NB4 (cell line): ENCODE measurements at regions not wholly inside any gene's neighbourhood (a gene's known extent, or its start where the extent isn't known, plus 50 kb on each side); places are given as distances from the start of the nearest gene placed in this dataset.

Experiments used
- DNase-seq: peaks from one replicate; pipeline ENCODE4 v3.0.0; 2010; ENCODE audit warnings: low read depth
- H3K4me3 ChIP-seq: one replicate; pipeline ENCODE4 v1.5.1; 2011; ENCODE audit warnings: mild to moderate bottlenecking, low read depth, low read length, moderate library complexity
- CTCF ChIP-seq: IDR thresholded peaks from one replicate; pipeline ENCODE4 v1.5.1; 2012; ENCODE audit warnings: low read depth, low read length
- MAX ChIP-seq: IDR thresholded peaks from 2 replicates; pipeline ENCODE4 v1.6.1; 2011; ENCODE audit warnings: low read depth, low read length
- MYC ChIP-seq: IDR thresholded peaks from 2 replicates; pipeline ENCODE4 v1.6.1; 2011; ENCODE audit warnings: low read depth, low read length
- POLR2A ChIP-seq: IDR thresholded peaks from 2 replicates; pipeline ENCODE4 v1.6.1; 2011; ENCODE audit warnings: mild to moderate bottlenecking; ENCODE audit not compliant: insufficient read length; ENCODE audit errors: extremely low read depth

- no peak overlapping the region for H3K4me3 ChIP-seq
- DNase-seq, result peak; percentile 35
- TF ChIP-seq MYC (no peak), POLR2A (no peak), CTCF (no peak), MAX (no peak)
Observed at GRCh38 chr6:12238219-12238618, 51.9 kb upstream of the EDN1 start.
